Retinal pigment epithelial cell (primary cell): ENCODE measurements at regions not wholly inside any gene's neighbourhood (a gene's known extent, or its start where the extent isn't known, plus 50 kb on each side); places are given as distances from the start of the nearest gene placed in this dataset.

ENCODE experiments used
- DNase-seq: peaks from one replicate; pipeline ENCODE4 v3.0.0-alpha.2; 2010; ENCODE audit warnings: low read depth
- H3K4me3 ChIP-seq: 2 replicates; pipeline ENCODE4 v1.5.1; 2011; ENCODE audit warnings: mild to moderate bottlenecking, low read length, control low read depth, moderate library complexity
- TF ChIP-seq, protein P1 (sequence below): conservative IDR thresholded peaks from 2 replicates; pipeline ENCODE4 v1.5.1; 2011; ENCODE audit warnings: low read depth, low read length, control low read depth, inconsistent platforms

DNA sequence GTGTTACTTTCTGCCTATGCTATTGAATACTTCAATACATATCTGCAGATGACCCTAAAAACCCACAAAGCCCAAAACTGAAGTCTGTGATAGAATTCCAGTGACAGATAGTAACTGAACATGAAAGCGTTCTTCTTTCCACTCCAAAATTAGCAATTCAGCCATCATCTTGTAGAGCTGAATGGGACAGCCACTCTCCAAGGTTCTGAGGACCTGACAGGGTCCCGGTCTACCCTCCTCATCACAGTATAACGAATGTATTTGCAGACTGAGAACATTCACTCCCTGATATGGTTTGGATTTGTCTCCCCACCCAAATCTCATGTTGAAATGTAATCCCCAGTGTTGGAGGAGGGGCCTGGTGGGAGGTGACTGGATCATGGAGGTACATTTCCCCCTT is 189.5 kb downstream of the MTCL1 start:
- no peak for DNase-seq
- H3K4me3 ChIP-seq, result no peak overlapping the region
- TF ChIP-seq, protein P1, sequence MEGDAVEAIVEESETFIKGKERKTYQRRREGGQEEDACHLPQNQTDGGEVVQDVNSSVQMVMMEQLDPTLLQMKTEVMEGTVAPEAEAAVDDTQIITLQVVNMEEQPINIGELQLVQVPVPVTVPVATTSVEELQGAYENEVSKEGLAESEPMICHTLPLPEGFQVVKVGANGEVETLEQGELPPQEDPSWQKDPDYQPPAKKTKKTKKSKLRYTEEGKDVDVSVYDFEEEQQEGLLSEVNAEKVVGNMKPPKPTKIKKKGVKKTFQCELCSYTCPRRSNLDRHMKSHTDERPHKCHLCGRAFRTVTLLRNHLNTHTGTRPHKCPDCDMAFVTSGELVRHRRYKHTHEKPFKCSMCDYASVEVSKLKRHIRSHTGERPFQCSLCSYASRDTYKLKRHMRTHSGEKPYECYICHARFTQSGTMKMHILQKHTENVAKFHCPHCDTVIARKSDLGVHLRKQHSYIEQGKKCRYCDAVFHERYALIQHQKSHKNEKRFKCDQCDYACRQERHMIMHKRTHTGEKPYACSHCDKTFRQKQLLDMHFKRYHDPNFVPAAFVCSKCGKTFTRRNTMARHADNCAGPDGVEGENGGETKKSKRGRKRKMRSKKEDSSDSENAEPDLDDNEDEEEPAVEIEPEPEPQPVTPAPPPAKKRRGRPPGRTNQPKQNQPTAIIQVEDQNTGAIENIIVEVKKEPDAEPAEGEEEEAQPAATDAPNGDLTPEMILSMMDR, result no peak

DNA sequence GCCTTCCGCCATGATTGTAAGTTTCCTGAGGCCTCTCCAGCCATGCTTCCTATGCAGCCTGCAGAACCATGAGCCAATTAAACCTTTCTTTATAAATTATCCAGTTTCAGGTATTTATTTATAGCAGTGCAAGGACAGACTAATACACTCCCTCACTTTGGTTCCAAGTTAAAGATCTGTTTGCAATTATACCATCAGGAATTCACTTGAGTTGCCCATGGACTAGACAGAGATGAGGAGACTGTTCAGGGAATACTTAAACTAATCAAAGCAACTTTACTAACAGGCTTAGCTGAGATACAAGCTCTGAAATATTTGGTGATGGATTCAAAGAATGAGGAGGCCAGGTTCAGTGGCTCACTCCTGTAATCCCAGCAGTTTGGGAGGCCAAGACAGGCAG is 190.0 kb downstream of the MTCL1 start:
- no peak for DNase-seq
- H3K4me3 ChIP-seq, result no peak overlapping the region
- TF ChIP-seq, protein P1, result no peak

DNA sequence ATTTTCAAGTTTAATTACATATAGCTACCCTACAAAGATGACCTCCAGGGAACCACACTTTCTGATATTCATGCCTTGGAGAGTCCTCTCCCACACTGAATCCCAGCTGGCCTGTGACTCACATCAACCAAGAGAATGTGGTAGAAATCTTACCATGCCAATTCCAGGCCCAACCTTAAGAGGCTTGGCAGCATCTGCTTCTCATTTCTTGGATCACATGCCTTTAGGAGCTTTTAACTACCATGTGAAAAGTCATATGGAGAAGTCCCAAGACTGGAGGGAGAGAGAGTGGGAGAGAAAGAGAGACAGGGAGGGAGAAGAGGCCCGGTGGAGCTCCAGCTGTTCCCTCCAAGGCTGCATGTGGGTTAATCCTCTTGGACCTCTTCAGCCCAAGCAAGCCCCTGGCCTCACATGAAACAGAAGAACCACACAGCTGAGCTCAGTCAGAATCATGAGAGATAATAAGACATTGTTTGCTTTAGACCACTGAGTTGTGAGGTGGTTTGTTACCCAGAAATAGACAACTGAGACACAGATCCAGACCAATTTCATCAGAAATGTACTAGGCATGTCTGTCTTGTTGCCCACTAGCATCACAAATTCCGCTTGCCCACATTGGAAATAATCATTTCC is 190.7 kb downstream of the MTCL1 start:
- TF ChIP-seq, protein P1, result no peak
- H3K4me3 ChIP-seq, result no peak overlapping the region
- peak; percentile 19 for DNase-seq

DNA sequence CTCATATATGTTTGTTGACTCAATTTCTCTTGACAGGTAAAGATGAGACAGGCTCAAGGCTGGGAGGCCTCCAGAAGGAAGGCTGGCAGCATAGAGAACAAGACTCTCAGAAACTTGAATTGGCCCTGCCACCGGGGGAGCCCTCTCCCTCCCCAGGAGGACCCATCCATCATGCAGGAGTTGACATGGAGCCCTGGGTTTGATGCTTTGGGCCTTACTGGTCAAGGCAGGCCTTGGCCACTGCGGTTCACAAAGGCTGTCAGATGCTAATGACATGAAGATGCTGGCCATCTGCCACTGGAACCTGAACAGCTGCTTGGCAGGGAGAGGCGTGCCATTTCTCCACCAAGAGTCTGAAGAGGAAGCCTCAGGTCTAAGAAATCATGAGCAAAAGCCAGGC is 193.6 kb downstream of the MTCL1 start:
- H3K4me3 ChIP-seq, result no peak overlapping the region
- DNase-seq, result no peak
- TF ChIP-seq, protein P1, result peak; percentile 15

DNA sequence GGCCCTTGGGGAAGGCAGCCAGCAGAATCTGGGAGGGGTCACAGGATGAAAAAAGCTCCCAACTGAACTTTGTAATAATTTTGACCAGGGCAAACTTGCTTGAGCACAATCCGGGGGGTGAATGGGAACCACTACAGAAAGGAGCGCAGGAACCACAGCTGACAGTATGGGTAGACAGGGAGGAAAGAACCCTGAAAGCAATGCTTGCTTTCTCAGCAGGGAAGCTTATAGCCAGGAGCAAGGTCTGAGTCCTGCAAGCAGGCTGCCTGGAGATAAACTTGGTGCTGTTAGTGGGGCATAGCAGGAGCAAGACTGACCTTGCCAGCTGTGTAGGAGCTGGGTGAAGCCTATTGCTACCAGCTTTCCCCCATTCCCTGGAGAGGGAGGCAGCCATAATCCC is 195.2 kb downstream of the MTCL1 start:
- TF ChIP-seq, protein P1, result no peak
- H3K4me3 ChIP-seq, result no peak overlapping the region
- DNase-seq, result no peak

DNA sequence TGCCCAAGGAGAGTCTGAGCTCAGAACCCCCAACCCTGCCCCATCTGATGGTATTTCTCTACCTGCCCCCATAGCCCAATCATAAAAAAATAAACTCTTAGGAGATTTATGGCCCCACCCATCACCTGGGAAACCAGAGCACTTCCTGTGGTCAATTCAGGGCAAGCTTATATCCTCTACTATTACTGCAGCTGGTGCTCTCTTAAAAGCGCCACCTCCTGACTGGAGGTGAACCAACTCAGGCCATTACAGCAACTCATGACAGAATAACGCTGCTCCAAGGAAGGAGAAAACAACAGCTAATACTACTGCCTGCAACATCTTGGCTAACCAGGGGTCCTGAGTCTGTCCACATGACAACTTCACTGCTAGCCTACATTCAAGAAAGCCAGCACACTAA is 195.7 kb downstream of the MTCL1 start:
- TF ChIP-seq, protein P1, result no peak

DNA sequence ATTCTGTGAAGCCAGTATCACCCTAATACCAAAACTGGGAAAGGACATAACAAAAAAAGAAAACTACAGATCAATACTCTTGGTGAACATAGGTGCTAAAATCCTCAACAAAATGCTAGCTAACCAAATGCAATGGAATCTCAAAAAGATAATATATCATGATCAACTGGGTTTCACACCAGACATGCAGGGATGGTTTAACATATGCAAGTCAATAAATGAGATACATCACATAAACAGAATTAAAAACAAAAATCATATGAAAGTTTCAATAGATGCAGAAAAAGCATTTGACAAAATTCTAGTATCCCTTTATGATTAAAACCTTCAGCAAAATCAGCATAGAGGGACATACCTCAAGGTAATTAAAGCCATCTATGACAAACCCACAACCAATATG is 198.2 kb upstream of the NDUFV2 start:
- DNase-seq, result no peak
- TF ChIP-seq, protein P1, result no peak
- no peak overlapping the region for H3K4me3 ChIP-seq

More for the DNA sequence above, 195.7 kb downstream of the MTCL1 start:
- DNase-seq, result no peak
- no peak overlapping the region for H3K4me3 ChIP-seq
